Kidney glomerular epithelial cell (primary cell): ENCODE measurements at regions not wholly inside any gene's neighbourhood (a gene's known extent, or its start where the extent isn't known, plus 50 kb on each side); places are given as distances from the start of the nearest gene placed in this dataset.
A peak's percentile ranks its signal among the peaks of the same experiment; 100 is the strongest.

Source experiments
- DNase-seq: peaks from one replicate; lab custom pipeline; 2025; lab: John Stamatoyannopoulos, UW

DNA sequence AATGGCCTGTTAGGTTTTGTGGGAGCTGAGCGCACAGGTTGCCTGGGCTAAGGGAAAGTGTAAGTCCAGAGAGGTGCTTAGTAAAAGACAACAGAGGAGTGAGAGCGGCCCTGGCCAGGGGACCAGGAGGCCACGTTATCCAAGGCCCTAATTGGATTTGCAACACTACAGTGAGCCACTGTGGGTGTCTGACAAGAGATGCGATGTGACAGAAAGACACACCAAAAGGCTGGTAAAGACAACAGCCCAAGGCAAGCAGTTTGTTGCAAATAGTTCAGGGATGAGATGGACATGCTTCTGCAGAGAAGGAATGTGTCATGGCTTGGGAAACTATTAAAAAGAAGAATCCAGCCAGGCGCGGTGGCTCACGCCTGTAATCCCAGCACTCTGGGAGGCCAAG, 162.7 kb upstream of the KIT start:
- no peak for DNase-seq

GRCh38 chr4:54495641-54496040, 162.1 kb upstream of the KIT start:
- no peak for DNase-seq

DNA sequence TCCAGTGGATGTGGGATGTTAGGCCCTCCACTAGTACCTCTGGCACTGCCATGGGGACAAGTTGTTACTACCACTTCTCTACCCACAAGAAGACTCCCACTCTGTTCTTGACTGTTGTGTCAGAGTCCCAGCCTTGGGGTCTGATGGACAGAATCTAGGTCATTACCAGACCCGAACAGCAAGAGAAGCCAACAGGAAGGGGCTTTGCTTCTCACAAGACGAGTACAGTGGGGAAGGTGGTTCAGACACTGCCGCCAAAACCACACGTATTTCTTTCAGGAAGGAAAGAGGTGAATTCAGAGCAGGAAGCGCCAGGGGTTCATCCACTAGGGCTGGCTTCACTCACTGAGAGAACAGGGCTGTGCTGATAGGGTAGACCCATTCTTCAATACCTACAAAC, 161.3 kb upstream of the KIT start:
- no peak for DNase-seq

DNA sequence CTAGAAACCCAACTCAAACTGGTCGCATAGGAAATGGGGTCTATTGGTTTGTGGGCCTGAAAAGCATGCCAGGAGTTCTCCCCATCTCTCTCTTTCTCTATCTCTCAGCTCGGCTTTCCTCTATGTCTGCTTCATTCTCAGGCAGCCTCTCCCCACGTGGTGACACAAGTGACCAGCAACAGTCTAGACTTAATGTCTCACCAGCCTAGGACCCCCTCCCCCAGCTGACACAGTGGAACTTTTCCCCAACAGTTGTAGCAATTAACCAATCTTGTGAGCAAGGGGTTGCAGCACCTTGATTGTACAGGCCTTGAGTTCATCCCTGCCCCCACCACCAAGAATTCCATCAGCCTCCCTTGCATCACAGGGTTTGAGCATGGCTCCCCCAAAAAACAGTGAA, 159.8 kb upstream of the KIT start:
- DNase-seq: no peak

DNA sequence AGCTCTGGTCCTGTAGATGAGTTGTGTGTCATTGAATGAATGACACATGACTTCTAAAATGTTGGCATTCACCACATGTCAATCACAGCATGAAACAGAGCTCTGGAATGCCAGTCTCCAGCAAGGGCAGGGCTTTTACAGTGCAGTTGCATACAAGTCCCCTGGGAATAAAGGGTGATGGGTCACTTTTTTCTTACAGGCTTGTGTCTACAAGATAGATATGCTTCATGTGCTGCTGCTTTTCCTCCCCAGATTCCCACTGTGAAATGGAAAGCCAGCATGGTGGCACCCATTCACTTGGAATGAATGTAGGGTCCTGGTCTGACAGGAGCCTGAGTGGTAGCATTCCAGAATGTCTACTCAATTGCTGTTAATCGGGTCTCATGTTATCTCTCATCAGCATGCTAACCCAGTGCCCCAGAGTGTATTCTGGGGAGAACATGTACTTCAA, 159.1 kb upstream of the KIT start:
- peak; percentile 61 for DNase-seq

DNA sequence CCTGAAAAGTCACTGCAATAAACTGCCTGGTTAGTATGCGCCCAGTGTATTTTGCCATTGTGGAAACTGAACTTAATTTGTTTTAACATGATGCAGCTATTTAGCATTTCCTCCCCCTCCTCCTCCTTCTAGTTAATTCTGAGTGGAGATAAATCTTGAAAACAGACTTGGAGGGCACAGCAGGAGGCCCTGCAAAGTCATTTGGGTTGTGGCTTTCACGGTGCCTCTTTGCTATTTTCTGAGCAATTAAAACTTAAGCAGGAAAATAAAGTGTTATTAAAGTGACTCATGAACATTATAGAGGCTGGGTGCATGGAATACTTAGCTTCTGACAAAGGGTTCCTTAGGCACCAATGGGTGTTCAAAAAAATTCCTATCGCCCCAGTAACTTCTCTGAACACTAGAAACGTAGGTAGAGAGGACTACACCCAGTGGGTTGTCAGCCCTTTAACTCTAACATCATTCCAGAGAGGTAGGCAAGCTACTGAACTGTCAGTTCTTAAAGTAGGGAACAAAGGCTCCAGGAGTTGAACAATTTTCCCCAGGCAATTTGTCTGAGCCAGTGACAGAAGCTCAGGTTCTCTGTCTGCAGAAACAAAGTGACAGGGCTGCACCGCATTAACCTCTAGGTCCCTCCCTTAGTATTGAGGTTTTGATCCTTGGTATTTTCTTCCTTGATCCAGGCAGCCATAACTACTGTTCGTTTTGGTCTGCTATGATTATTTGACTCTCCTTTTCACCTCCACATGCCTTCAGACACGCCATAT, 158.3 kb upstream of the KIT start:
- DNase-seq: no peak

DNA sequence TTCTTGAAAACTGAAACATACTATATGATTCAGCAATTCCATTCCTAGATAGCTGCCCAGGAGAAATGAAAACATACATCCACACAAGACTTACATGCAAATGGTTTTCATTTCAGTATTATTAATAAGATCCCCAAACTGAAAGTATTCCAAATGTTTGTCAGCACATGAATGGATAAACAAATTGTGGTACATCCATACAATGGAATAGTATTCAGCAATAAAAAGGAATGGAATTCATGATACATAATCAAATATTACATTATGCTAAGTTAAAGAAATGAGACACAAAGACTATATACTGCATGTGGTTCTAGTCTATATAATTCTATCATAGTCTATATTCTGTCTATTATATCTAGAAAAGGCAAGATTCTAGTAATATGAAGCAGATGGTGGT, 152.4 kb upstream of the KIT start:
- no peak for DNase-seq

- DNase-seq: no peak
These were observed 151.8 kb upstream of the KIT start for GRCh38 chr4:54505996-54506395.

- no peak for DNase-seq
These were observed 148.7 kb upstream of the KIT start for GRCh38 chr4:54509057-54509456.

- no peak for DNase-seq
These were observed 144.6 kb upstream of the KIT start for GRCh38 chr4:54513204-54513603.

GRCh38 chr4:54513741-54514140, 144.0 kb upstream of the KIT start:
- no peak for DNase-seq

DNA sequence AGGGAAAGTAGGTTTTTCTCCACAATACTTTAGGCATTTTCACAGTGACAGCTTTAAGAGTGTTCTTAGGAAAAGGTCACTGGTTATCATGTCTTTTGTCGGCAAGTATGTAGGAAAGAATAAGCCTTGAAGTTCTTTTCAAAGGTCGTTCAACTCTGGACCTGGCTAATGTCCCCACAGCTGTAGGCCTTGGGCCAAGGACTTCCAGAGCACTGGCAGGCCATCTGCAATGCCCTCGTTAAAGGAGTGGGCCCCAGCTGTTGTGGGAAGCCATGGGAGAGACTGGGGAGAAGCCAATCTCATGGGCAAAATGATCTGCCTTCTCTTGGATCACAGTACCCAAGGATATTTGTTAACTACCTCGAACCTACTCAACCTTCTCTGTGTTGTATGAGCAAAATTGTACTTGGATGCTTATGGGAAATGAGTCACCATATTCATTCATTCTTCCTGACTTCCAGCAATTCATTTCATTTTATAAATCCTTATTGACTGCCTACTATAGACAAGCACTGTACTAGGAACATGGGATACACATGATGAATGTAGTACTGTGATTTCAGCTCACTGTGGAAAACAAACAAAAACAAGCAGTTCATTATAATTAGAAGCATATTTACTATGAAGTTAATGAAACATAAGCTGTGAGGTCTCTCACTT, 141.1 kb upstream of the KIT start:
- no peak for DNase-seq

GRCh38 chr4:54517781-54518444, 139.8 kb upstream of the KIT start:
- DNase-seq: no peak

- no peak for DNase-seq
These were observed 132.2 kb upstream of the KIT start for GRCh38 chr4:54525602-54526001.

DNA sequence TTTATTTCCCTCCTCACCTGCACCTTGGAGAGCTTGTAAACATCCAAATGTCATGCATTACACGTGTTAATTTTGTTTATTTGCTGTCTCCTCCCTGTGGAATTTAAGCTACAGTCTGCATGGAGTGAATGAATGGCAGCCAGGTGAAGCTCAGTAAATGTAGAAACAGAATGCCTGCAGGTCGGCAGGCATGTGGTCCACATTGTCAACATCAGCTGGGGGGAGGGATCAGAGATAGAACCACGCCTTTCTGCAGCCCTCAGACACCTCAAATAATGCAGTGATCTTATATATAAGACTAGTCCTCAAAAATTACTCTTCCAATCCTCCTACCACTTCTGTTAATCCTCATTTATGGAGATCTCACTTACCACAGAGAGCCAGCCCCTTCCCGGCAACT, 131.2 kb upstream of the KIT start:
- no peak for DNase-seq

DNA sequence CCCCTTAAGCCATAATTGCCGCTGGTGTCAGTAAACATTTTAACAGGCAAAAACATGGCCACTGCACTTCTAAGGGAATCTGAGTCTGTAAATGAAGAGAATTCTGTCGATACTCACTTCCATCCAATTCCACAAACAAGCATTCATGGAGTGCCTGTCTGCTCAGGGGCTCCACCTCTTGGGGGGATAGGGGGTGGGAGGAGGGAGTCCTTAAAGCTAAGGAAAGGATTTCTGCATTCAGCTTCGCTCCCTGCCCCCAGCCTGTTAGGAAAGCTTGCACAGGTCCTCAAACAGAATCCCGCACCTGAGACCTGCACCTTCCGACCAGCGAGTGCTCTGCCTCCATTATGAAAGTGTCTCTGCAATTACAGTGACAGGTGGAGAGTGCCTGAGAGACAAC, 130.2 kb upstream of the KIT start:
- no peak for DNase-seq

DNA sequence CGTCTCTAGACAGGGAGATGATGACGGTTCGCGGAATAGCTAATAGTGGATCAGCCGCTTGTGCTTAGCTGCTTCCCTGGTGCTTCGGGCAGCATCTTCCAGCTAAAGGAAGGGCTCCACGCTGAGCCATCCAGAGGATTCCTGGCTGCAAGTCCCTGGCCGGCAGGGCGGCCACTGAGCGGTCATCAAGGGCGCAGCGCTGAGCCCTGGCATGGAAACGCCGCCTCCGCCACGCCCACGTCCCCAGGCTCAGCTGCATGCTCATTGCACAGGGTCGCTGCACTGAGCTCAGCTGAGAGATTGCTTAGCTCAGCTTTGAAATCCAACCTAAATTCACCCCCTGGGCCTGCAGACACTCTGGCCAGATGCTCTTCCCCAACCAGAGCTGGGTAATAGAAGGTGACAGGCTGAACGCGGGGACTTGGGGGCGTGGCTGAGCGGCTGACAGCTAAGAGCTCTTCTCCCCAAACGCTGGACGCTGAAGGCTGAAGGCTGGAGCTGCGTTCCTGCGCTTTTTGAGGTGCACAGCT, 118.2 kb upstream of the KIT start:
- no peak for DNase-seq

DNA sequence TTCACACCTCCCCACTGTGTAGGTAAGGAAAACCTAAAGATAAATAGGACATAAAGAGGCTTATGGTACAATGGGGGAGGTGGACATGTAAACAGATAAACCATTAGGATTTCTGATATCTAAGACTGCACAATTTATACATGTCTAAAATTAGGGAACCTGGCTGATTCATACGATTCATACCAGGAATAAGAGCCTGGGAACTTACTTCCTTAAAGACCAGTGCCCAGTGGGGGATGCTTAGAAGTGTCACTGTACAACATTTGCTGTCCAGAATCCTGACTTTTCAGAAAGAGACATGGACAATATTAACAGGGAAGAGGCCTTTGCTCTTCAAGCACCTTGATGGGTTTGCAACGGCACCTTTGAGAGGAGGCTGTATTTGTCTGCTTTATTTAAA, 116.8 kb upstream of the KIT start:
- DNase-seq: no peak

- DNase-seq: no peak
These were observed 116.2 kb upstream of the KIT start for GRCh38 chr4:54541426-54542118.

- no peak for DNase-seq
These were observed 115.7 kb upstream of the KIT start for GRCh38 chr4:54542119-54542438.

GRCh38 chr4:54542540-54543041, 115.2 kb upstream of the KIT start:
- no peak for DNase-seq

- no peak for DNase-seq
These were observed 114.5 kb upstream of the KIT start for GRCh38 chr4:54543088-54543795.
